ENCODE measurements at regions not wholly inside any gene's neighbourhood (a gene's known extent, or its start where the extent isn't known, plus 50 kb on each side); places are given as distances from the start of the nearest gene placed in this dataset.
A peak's percentile ranks its signal among the peaks of the same experiment; 100 is the strongest.
"Not testable (repeated sequence)": the region's sequence is repeated elsewhere in the genome, so short reads cannot be mapped to it uniquely, and the experiment has no call there.

GRCh38 chr7:157477550-157478212 lies 140.9 kb downstream of the DNAJB6 start:
- Mint-ChIP-seq H3K4me1 (peaks cover 25% of the 10 kb centered on the region), H3K36me3 (no peaks in the 10 kb centered on the region), H3K9me3 (peaks cover 4% of the 10 kb centered on the region), H3K4me3 (peak overlapping the region; percentile 43), H3K27ac (no peak overlapping the region)
- DNase-seq (ENCODE audit: low spot score in 2 of 2) (no peak), ATAC-seq (peak; percentile 56)

- not testable (repeated sequence) for DNase-seq (ENCODE audit: low spot score in 2 of 2); H3K27ac Mint-ChIP-seq; H3K36me3 Mint-ChIP-seq; H3K9me3 Mint-ChIP-seq; ATAC-seq
- peak overlapping the region; percentile 43 for H3K4me3 Mint-ChIP-seq
- peaks cover 25% of the 10 kb centered on the region for H3K4me1 Mint-ChIP-seq
Measured at GRCh38 chr7:157478611-157479010, 141.8 kb downstream of the DNAJB6 start.

GRCh38 chr7:157479326-157479725 lies 142.5 kb downstream of the DNAJB6 start:
- ATAC-seq (no peak), DNase-seq (ENCODE audit: low spot score in 2 of 2) (no peak)
- Mint-ChIP-seq H3K4me1 (peaks cover 25% of the 10 kb centered on the region), H3K9me3 (no peaks in the 10 kb centered on the region), H3K27ac (no peak overlapping the region), H3K36me3 (no peaks in the 10 kb centered on the region), H3K4me3 (no peak overlapping the region)

- Mint-ChIP-seq H3K4me3 (no peak overlapping the region), H3K4me1 (peaks cover 32% of the 10 kb centered on the region), H3K36me3 (no peaks in the 10 kb centered on the region), H3K9me3 (no peaks in the 10 kb centered on the region), H3K27ac (no peak overlapping the region)
- DNase-seq (ENCODE audit: low spot score in 2 of 2) (no peak), ATAC-seq (no peak)
Measured at GRCh38 chr7:157480371-157481050, 143.7 kb downstream of the DNAJB6 start.

GRCh38 chr7:157481389-157481788 lies 144.6 kb downstream of the DNAJB6 start:
- Mint-ChIP-seq H3K36me3 (no peaks in the 10 kb centered on the region), H3K4me3 (no peak overlapping the region), H3K27ac (no peak overlapping the region), H3K4me1 (peaks cover 33% of the 10 kb centered on the region), H3K9me3 (no peaks in the 10 kb centered on the region)
- ATAC-seq (no peak), DNase-seq (ENCODE audit: low spot score in 2 of 2) (no peak)

GRCh38 chr7:157482025-157482424 lies 145.2 kb downstream of the DNAJB6 start:
- no peak overlapping the region for H3K27ac Mint-ChIP-seq
- no peak for ATAC-seq

GRCh38 chr7:157482517-157483087 lies 145.8 kb downstream of the DNAJB6 start:
- no peak overlapping the region for H3K4me3 Mint-ChIP-seq
- ATAC-seq (no peak), DNase-seq (ENCODE audit: low spot score in 2 of 2) (no peak)
- H3K4me1 Mint-ChIP-seq = peaks cover 37% of the 10 kb centered on the region
- H3K9me3 Mint-ChIP-seq = no peaks in the 10 kb centered on the region
- no peaks in the 10 kb centered on the region for H3K36me3 Mint-ChIP-seq
- H3K27ac Mint-ChIP-seq = no peak overlapping the region

More at GRCh38 chr7:157482025-157482424, 145.2 kb downstream of the DNAJB6 start:
- Mint-ChIP-seq H3K9me3 (no peaks in the 10 kb centered on the region), H3K4me1 (peaks cover 34% of the 10 kb centered on the region), H3K36me3 (no peaks in the 10 kb centered on the region), H3K4me3 (no peak overlapping the region)
- DNase-seq (ENCODE audit: low spot score in 2 of 2) = no peak

GRCh38 chr7:157483515-157483914 lies 146.7 kb downstream of the DNAJB6 start:
- ATAC-seq (no peak), DNase-seq (ENCODE audit: low spot score in 2 of 2) (no peak)
- no peak overlapping the region for H3K27ac Mint-ChIP-seq
- peaks cover 29% of the 10 kb centered on the region for H3K4me1 Mint-ChIP-seq
- no peaks in the 10 kb centered on the region for H3K36me3 Mint-ChIP-seq
- H3K9me3 Mint-ChIP-seq = no peaks in the 10 kb centered on the region
- H3K4me3 Mint-ChIP-seq = no peak overlapping the region

GRCh38 chr7:157483971-157484410 lies 147.2 kb downstream of the DNAJB6 start:
- no peak overlapping the region for H3K4me3 Mint-ChIP-seq
- peaks cover 24% of the 10 kb centered on the region for H3K4me1 Mint-ChIP-seq
- H3K36me3 Mint-ChIP-seq = no peaks in the 10 kb centered on the region
- peak overlapping the region; percentile 71 for H3K27ac Mint-ChIP-seq
- H3K9me3 Mint-ChIP-seq = no peaks in the 10 kb centered on the region
- DNase-seq (ENCODE audit: low spot score in 2 of 2) (no peak), ATAC-seq (no peak)

GRCh38 chr7:157484411-157485081 lies 147.7 kb downstream of the DNAJB6 start:
- Mint-ChIP-seq H3K27ac (peak overlapping the region; percentile 71), H3K4me1 (peaks cover 20% of the 10 kb centered on the region), H3K36me3 (no peaks in the 10 kb centered on the region), H3K9me3 (no peaks in the 10 kb centered on the region), H3K4me3 (no peak overlapping the region)
- ATAC-seq (no peak), DNase-seq (ENCODE audit: low spot score in 2 of 2) (no peak)

- no peak for DNase-seq (ENCODE audit: low spot score in 2 of 2)
- no peaks in the 10 kb centered on the region for H3K9me3 Mint-ChIP-seq
- H3K4me1 Mint-ChIP-seq = peaks cover 23% of the 10 kb centered on the region
- H3K36me3 Mint-ChIP-seq = no peaks in the 10 kb centered on the region
- no peak for ATAC-seq
- no peak overlapping the region for H3K27ac Mint-ChIP-seq
- no peak overlapping the region for H3K4me3 Mint-ChIP-seq
Measured at GRCh38 chr7:157485361-157485831, 148.6 kb downstream of the DNAJB6 start.

GRCh38 chr7:157486007-157486755 lies 149.4 kb downstream of the DNAJB6 start:
- Mint-ChIP-seq H3K4me3 (no peak overlapping the region), H3K36me3 (no peaks in the 10 kb centered on the region), H3K9me3 (no peaks in the 10 kb centered on the region), H3K27ac (no peak overlapping the region), H3K4me1 (peaks cover 31% of the 10 kb centered on the region)
- DNase-seq (ENCODE audit: low spot score in 2 of 2) (no peak), ATAC-seq (no peak)

- Mint-ChIP-seq H3K4me3 (no peak overlapping the region), H3K36me3 (no peaks in the 10 kb centered on the region), H3K27ac (peak overlapping the region; percentile 65), H3K4me1 (peaks cover 33% of the 10 kb centered on the region), H3K9me3 (peaks cover under 1% of the 10 kb centered on the region)
- ATAC-seq (no peak), DNase-seq (ENCODE audit: low spot score in 2 of 2) (peak in 1 of 2 donors; percentile 35)
Measured at GRCh38 chr7:157487046-157487770, 150.4 kb downstream of the DNAJB6 start.

GRCh38 chr7:157488281-157488680 lies 151.5 kb downstream of the DNAJB6 start:
- no peak for ATAC-seq

More at GRCh38 chr7:157488281-157488680, 151.5 kb downstream of the DNAJB6 start:
- Mint-ChIP-seq H3K27ac (no peak overlapping the region), H3K4me3 (no peak overlapping the region), H3K9me3 (peaks cover 3% of the 10 kb centered on the region), H3K4me1 (peaks cover 37% of the 10 kb centered on the region), H3K36me3 (no peaks in the 10 kb centered on the region)
- no peak for DNase-seq (ENCODE audit: low spot score in 2 of 2)
